Calu3 (cell line): ENCODE measurements at regions not wholly inside any gene's neighbourhood (a gene's known extent, or its start where the extent isn't known, plus 50 kb on each side); places are given as distances from the start of the nearest gene placed in this dataset.

Experiments used
- BruUV-seq: library from RNA; stranded (reverse); fragments of 400-500 nt; replicated peaks from 2 replicates; lab custom pipeline; 2021; lab: Mats Ljungman, UMichigan
- CTCF ChIA-PET: fragments of 300-600 bp; sonication (Branson Sonifier 250); formaldehyde crosslinking; loops from one replicate; lab custom pipeline; 2022; ENCODE audit warnings: antibody characterized with exemption; lab: Charles Lee
- DNase-seq: peaks from one replicate; pipeline ENCODE4 v3.0.0; 2022
- H3K27ac Mint-ChIP-seq: one replicate; pipeline ENCODE4 v1.8.0; 2022; ENCODE audit warnings: mixed read lengths; ENCODE audit not compliant: unreplicated experiment
- H3K27me3 Mint-ChIP-seq: one replicate; pipeline ENCODE4 v1.8.0; 2022; ENCODE audit warnings: mixed read lengths; ENCODE audit not compliant: unreplicated experiment
- H3K36me3 Mint-ChIP-seq: one replicate; pipeline ENCODE4 v1.8.0; 2022; ENCODE audit warnings: mild to moderate bottlenecking, moderate library complexity, mixed read lengths; ENCODE audit not compliant: insufficient read depth, unreplicated experiment
- H3K4me1 Mint-ChIP-seq: one replicate; pipeline ENCODE4 v1.8.0; 2022; ENCODE audit warnings: mild to moderate bottlenecking, low read depth, mixed read lengths; ENCODE audit not compliant: unreplicated experiment
- H3K4me3 Mint-ChIP-seq: one replicate; pipeline ENCODE4 v1.8.0; 2022; ENCODE audit warnings: mild to moderate bottlenecking, low read depth, moderate library complexity, mixed read lengths; ENCODE audit not compliant: unreplicated experiment
- H3K9me3 Mint-ChIP-seq: one replicate; pipeline ENCODE4 v1.8.0; 2022; ENCODE audit warnings: low read depth, mixed read lengths; ENCODE audit not compliant: unreplicated experiment
- CTCF ChIP-seq: fragments of 200-600 bp; IDR thresholded peaks from one replicate; pipeline ENCODE4 v1.8.0; 2022; ENCODE audit warnings: antibody characterized with exemption; ENCODE audit not compliant: unreplicated experiment
- intact Hi-C: fragments of 100-400 bp; cut with micrococcal nuclease; formaldehyde crosslinking; loops from one replicate; pipeline ENCODE4 v1.10.0; 2022; ENCODE audit not compliant: unreplicated experiment

GRCh38 chr2:67760995-67761394 is 301.8 kb downstream of the C1D start:
- intact Hi-C loops = no loop called here
- no peak for TF ChIP-seq CTCF
- Mint-ChIP-seq H3K9me3 (no peaks in the 10 kb centered on the region), H3K27ac (no peak overlapping the region), H3K27me3 (peaks cover 27% of the 10 kb centered on the region), H3K4me3 (no peak overlapping the region), H3K4me1 (no peaks in the 10 kb centered on the region), H3K36me3 (no peaks in the 10 kb centered on the region)
- CTCF ChIA-PET = interaction anchor here (1.6 kb wide), 1 partner anchor 16 kb away, joined by 5 read pairs; no protein-coding TSS in a partner anchor
- no TSS peak for BruUV-seq
- no peak for DNase-seq

- intact Hi-C loops = no loop called here
- Mint-ChIP-seq H3K27ac (no peak overlapping the region), H3K9me3 (no peaks in the 10 kb centered on the region), H3K36me3 (no peaks in the 10 kb centered on the region), H3K4me3 (no peak overlapping the region), H3K4me1 (no peaks in the 10 kb centered on the region), H3K27me3 (peaks cover 7% of the 10 kb centered on the region)
- no peak for DNase-seq
- TF ChIP-seq CTCF = no peak
- CTCF ChIA-PET = no interaction called here
- BruUV-seq = no TSS peak
Observed at GRCh38 chr2:67771380-67771779, 291.4 kb downstream of the C1D start.

- Mint-ChIP-seq H3K27ac (no peak overlapping the region), H3K27me3 (peaks cover 18% of the 10 kb centered on the region), H3K36me3 (no peaks in the 10 kb centered on the region), H3K4me3 (no peak overlapping the region), H3K9me3 (no peaks in the 10 kb centered on the region), H3K4me1 (no peaks in the 10 kb centered on the region)
- no peak for DNase-seq
- no peak for TF ChIP-seq CTCF
- no TSS peak for BruUV-seq
- CTCF ChIA-PET = interaction anchor here (0.7 kb wide), 2 partner anchors 67 to 135 kb away, joined by 3 read pairs; no protein-coding TSS in a partner anchor
- intact Hi-C loops = no loop called here
Observed at GRCh38 chr2:67772216-67773170, 290.3 kb downstream of the C1D start.

- intact Hi-C loops = no loop called here
- BruUV-seq = no TSS peak
- H3K4me1 Mint-ChIP-seq = no peaks in the 10 kb centered on the region
- H3K9me3 Mint-ChIP-seq = no peaks in the 10 kb centered on the region
- no peak overlapping the region for H3K27ac Mint-ChIP-seq
- DNase-seq = no peak
- no peak overlapping the region for H3K4me3 Mint-ChIP-seq
- TF ChIP-seq CTCF = no peak
- CTCF ChIA-PET = no interaction called here
- H3K36me3 Mint-ChIP-seq = no peaks in the 10 kb centered on the region
- H3K27me3 Mint-ChIP-seq = peaks cover 31% of the 10 kb centered on the region
Observed at GRCh38 chr2:67773851-67774250, 289.0 kb downstream of the C1D start.
